ENCODE measurements at regions not wholly inside any gene's neighbourhood (a gene's known extent, or its start where the extent isn't known, plus 50 kb on each side); places are given as distances from the start of the nearest gene placed in this dataset.

DNA sequence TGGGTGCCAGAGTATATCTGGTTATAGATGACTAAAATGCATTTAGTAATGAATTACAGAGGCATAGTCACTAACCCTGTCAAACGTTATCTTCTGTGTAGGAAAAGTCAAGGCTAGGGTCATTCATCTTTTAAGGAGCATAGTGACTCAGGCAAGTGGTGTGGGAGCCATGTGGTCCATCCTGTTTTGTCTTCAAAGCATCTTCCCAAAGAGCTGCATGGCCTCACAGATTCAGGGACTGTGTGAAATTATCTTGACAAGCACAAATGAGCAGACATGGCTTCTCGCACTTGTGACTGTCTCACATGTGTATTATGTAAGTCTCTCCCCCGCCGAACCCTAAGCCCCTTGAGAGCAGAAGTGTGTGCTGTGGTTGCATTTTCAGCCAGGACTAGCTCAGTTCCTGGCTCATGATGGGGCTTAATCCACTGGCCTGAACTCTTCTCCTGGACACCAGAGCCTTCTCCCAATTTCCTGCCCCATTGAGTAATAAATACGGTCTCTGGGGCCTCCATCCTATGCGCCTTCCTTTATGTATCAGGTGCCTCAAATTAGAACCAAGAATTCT, 769.1 kb downstream of the QKI start:
- Mint-ChIP-seq H3K27me3 (ENCODE audit: low read depth) (no peaks in the 10 kb centered on the region), H3K36me3 (ENCODE audit: low read depth) (no peaks in the 10 kb centered on the region), H3K4me3 (ENCODE audit: unreplicated experiment) (no peak overlapping the region), H3K27ac (ENCODE audit: unreplicated experiment) (no peak overlapping the region), H3K9me3 (ENCODE audit: low read depth) (peaks cover 3% of the 10 kb centered on the region), H3K4me1 (ENCODE audit: low read depth) (no peaks in the 10 kb centered on the region)
- DNase-seq (ENCODE audit: low spot score): no peak
- TF ChIP-seq, protein P1, sequence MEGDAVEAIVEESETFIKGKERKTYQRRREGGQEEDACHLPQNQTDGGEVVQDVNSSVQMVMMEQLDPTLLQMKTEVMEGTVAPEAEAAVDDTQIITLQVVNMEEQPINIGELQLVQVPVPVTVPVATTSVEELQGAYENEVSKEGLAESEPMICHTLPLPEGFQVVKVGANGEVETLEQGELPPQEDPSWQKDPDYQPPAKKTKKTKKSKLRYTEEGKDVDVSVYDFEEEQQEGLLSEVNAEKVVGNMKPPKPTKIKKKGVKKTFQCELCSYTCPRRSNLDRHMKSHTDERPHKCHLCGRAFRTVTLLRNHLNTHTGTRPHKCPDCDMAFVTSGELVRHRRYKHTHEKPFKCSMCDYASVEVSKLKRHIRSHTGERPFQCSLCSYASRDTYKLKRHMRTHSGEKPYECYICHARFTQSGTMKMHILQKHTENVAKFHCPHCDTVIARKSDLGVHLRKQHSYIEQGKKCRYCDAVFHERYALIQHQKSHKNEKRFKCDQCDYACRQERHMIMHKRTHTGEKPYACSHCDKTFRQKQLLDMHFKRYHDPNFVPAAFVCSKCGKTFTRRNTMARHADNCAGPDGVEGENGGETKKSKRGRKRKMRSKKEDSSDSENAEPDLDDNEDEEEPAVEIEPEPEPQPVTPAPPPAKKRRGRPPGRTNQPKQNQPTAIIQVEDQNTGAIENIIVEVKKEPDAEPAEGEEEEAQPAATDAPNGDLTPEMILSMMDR (IDR thresholded peaks at IDR 0.05): no peak

DNA sequence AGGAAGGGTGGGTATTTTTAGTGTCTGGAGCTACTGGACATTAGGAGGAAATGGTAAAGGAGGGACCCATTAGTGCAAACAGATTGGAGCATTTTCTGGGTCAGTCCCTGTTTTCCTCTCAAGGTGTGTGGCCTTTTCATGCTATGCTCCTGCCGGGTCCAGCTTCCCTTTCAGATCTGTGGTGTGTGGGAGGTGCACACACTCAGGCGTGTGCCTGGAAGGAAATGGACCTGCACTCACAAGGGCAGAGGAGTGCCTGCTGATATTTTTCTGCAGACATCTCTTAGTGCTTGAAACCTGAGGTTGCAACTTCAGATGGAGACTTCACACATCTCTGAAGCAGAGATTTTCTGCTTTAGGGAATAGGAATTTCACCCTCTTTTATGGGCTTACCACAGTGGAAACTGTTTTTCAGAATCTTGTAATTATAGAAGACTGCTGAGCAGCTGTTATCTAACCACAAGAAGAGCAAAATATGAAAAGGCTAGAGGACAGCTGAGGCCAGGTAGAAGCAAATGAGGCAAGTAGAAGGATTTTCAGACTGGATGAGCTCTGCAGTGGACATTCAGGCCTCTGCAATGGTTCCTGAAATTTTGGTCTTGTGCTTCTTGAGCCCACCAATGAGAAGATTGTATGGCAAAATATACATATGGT, 764.3 kb downstream of the QKI start:
- Mint-ChIP-seq H3K36me3 (ENCODE audit: low read depth) (no peaks in the 10 kb centered on the region), H3K27me3 (ENCODE audit: low read depth) (peaks cover 2% of the 10 kb centered on the region), H3K27ac (ENCODE audit: unreplicated experiment) (no peak overlapping the region), H3K9me3 (ENCODE audit: low read depth) (peaks cover 3% of the 10 kb centered on the region), H3K4me1 (ENCODE audit: low read depth) (no peaks in the 10 kb centered on the region), H3K4me3 (ENCODE audit: unreplicated experiment) (no peak overlapping the region)
- TF ChIP-seq, protein P1 (IDR thresholded peaks at IDR 0.05): no peak
- no peak for DNase-seq (ENCODE audit: low spot score)

DNA sequence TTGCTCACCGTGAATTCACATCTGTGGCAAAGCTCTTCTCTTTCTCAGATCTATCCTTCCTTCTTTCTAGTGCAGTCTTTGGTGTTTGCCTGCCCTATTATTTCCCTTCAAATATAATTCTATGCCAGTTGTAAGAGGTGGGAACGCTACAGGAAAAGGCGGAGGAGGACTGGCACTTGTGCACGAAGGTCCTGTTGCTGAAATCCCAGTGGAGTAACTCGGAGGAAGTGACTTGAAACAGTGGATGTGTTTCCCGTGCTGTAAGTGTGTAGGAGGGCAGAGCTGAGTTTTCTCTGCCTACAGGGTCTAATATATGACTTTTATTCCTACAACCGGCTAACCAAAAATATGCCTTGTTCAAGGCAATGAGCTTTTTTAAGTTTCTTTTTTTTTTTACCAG, 754.8 kb downstream of the QKI start:
- Mint-ChIP-seq H3K27ac (ENCODE audit: unreplicated experiment) (no peak overlapping the region), H3K36me3 (ENCODE audit: low read depth) (no peaks in the 10 kb centered on the region), H3K4me3 (ENCODE audit: unreplicated experiment) (no peak overlapping the region), H3K4me1 (ENCODE audit: low read depth) (no peaks in the 10 kb centered on the region), H3K9me3 (ENCODE audit: low read depth) (no peaks in the 10 kb centered on the region), H3K27me3 (ENCODE audit: low read depth) (peaks cover 4% of the 10 kb centered on the region)
- TF ChIP-seq, protein P1 (IDR thresholded peaks at IDR 0.05): no peak
- no peak for DNase-seq (ENCODE audit: low spot score)

DNA sequence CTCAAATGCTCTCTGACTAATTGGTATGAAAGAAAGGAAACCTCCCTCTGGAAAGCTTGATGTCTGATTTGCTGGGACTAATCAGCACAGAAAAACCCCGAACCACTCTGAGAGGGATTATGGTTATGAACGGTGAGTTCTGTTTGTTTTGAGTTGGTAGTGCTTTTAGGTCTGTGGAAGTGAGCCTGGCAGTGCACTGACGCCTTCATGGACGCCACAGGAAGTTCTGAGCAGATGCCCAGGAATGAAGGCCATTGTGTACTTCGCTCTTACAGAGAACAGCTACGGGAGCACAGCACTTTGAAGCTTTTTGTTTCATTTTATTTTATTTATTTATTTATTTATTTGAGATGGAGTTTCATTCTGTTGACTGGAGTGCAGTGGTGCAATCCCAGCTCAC, 754.1 kb downstream of the QKI start:
- Mint-ChIP-seq H3K36me3 (ENCODE audit: low read depth) (no peaks in the 10 kb centered on the region), H3K27ac (ENCODE audit: unreplicated experiment) (no peak overlapping the region), H3K9me3 (ENCODE audit: low read depth) (no peaks in the 10 kb centered on the region), H3K27me3 (ENCODE audit: low read depth) (peaks cover 4% of the 10 kb centered on the region), H3K4me3 (ENCODE audit: unreplicated experiment) (no peak overlapping the region), H3K4me1 (ENCODE audit: low read depth) (no peaks in the 10 kb centered on the region)
- no peak for DNase-seq (ENCODE audit: low spot score)
- TF ChIP-seq, protein P1 (IDR thresholded peaks at IDR 0.05): no peak

DNA sequence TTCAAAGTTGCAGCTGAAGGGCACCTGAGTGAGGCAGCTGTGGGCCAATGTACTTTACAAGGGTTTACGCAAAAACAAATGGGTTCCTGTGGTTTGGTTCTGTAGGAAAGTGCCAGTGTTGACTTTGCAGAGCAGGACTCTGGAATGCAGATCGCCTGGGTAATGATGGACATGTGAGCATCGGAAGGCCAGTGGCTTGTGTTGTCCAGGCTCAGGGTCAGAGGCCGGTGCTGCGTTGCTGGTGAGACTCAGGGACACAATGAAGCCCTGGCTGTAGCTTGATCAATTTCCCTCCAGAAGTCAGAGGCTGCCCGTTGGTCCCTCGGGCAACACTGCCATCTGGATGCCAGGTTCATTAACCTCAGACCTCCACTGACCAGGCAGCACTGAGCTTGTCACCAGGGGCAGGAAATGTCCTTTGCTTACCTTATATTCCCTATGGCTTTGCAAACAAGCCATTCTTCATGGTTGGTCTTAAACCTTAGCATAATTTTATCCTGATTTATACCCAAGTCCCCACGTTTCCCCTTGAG, 753.4 kb downstream of the QKI start:
- no peaks in the 10 kb centered on the region for H3K36me3 Mint-ChIP-seq (ENCODE audit: low read depth)
- DNase-seq (ENCODE audit: low spot score): no peak
- H3K27ac Mint-ChIP-seq (ENCODE audit: unreplicated experiment): no peak overlapping the region

More for the DNA sequence above, 753.4 kb downstream of the QKI start:
- TF ChIP-seq, protein P1 (IDR thresholded peaks at IDR 0.05): no peak
- H3K27me3 Mint-ChIP-seq (ENCODE audit: low read depth): peaks cover 4% of the 10 kb centered on the region
- H3K4me1 Mint-ChIP-seq (ENCODE audit: low read depth): no peaks in the 10 kb centered on the region
- H3K9me3 Mint-ChIP-seq (ENCODE audit: low read depth): peaks cover 3% of the 10 kb centered on the region
- H3K4me3 Mint-ChIP-seq (ENCODE audit: unreplicated experiment): no peak overlapping the region
